Left lung (tissue), 4 donors: ENCODE measurements at regions not wholly inside any gene's neighbourhood (a gene's known extent, or its start where the extent isn't known, plus 50 kb on each side); places are given as distances from the start of the nearest gene placed in this dataset.

Experiments
- ATAC-seq: fragments of 200-7000 bp; cut with Tn5 transposase; one replicate; pipeline ENCODE4 v1.9.1; 2020; ENCODE audit warnings: moderate library complexity
- DNase-seq, 4 donors: peaks; one replicate each; pipeline ENCODE4 v3.0.0-alpha.2; 2013 to 2020
- H3K27ac ChIP-seq, 2 donors: fragments of 200-600 bp; sonication (generic) in 1 of 2; one replicate each; pipeline versions ENCODE4 v1.5.0 to v1.8.0; 2020 to 2021
- H3K27me3 ChIP-seq, 2 donors: fragments of 200-600 bp; sonication (generic) in 1 of 2; one replicate each; pipeline versions ENCODE4 v1.5.0 to v1.8.0; 2020 to 2021
- H3K36me3 ChIP-seq, 2 donors: fragments of 200-600 bp; sonication (generic) in 1 of 2; one replicate each; pipeline versions ENCODE4 v1.5.0 to v1.8.0; 2020 to 2021
- H3K4me1 ChIP-seq, 2 donors: fragments of 200-600 bp; one replicate each; pipeline ENCODE4 v1.8.0; 2021
- H3K4me3 ChIP-seq, 2 donors: fragments of 200-600 bp; sonication (generic) in 1 of 2; one replicate each; pipeline versions ENCODE4 v1.5.0 to v1.8.0; 2020 to 2021; ENCODE audit warnings: mild to moderate bottlenecking in 1 of 2
- H3K9me3 ChIP-seq, 2 donors: fragments of 200-600 bp; sonication (generic) in 1 of 2; one replicate each; pipeline versions ENCODE4 v1.5.0 to v1.8.0; 2020 to 2021
- CTCF ChIP-seq, 2 donors: fragments of 200-600 bp; sonication (generic) in 1 of 2; IDR thresholded peaks; one replicate each; pipeline versions ENCODE4 v1.5.0 to v1.8.0; 2021; ENCODE audit warnings: antibody characterized with exemption in 2 of 2
- intact Hi-C, 2 donors: fragments of 100-400 bp; cut with DNase I; formaldehyde crosslinking; loops; one replicate each; pipeline versions ENCODE4 v1.11.2 to v1.14.2; 2022
- donor health status: DM: no; HTN: yes; CAD: no.
- donor health status: DM: no; HTN: no; CAD: no.

GRCh38 chr17:22233382-22233781 is 541.1 kb downstream of the KCNJ18 start:
- TF ChIP-seq CTCF (IDR thresholded peaks at IDR 0.05), result no peak
- peaks cover 0 to 64% of the 10 kb centered on the region in 2 donors for H3K9me3 ChIP-seq
- no peaks in the 10 kb centered on the region for H3K36me3 ChIP-seq
- no peak overlapping the region for H3K4me3 ChIP-seq
- no peak overlapping the region for H3K27ac ChIP-seq
- no peaks in the 10 kb centered on the region for H3K27me3 ChIP-seq
- ATAC-seq, result no peak
- no peaks in the 10 kb centered on the region for H3K4me1 ChIP-seq
- no peak for DNase-seq
- intact Hi-C loops, result no loop called here

- ATAC-seq (no peak), DNase-seq (no peak)
- intact Hi-C loops, result no loop called here
- Histone ChIP-seq H3K9me3 (peaks cover 0 to 65% of the 10 kb centered on the region in 2 donors), H3K4me1 (no peaks in the 10 kb centered on the region), H3K27ac (no peak overlapping the region), H3K4me3 (no peak overlapping the region), H3K27me3 (no peaks in the 10 kb centered on the region), H3K36me3 (no peaks in the 10 kb centered on the region)
- TF ChIP-seq CTCF (IDR thresholded peaks at IDR 0.05), result no peak
Measured at GRCh38 chr17:22242472-22242871, 550.1 kb downstream of the KCNJ18 start.

GRCh38 chr17:22251498-22251897 is 559.2 kb downstream of the KCNJ18 start:
- ATAC-seq (no peak), DNase-seq (no peak)
- peaks cover 0 to 80% of the 10 kb centered on the region in 2 donors for H3K9me3 ChIP-seq
- intact Hi-C loops, result no loop called here
- H3K27ac ChIP-seq, result no peak overlapping the region
- TF ChIP-seq CTCF (IDR thresholded peaks at IDR 0.05), result no peak
- no peaks in the 10 kb centered on the region for H3K36me3 ChIP-seq
- no peaks in the 10 kb centered on the region for H3K4me1 ChIP-seq
- H3K27me3 ChIP-seq, result no peaks in the 10 kb centered on the region
- no peak overlapping the region for H3K4me3 ChIP-seq

- no peaks in the 10 kb centered on the region for H3K36me3 ChIP-seq
- intact Hi-C loops, result no loop called here
- H3K4me1 ChIP-seq, result no peaks in the 10 kb centered on the region
- no peak for TF ChIP-seq CTCF (IDR thresholded peaks at IDR 0.05)
- DNase-seq (no peak), ATAC-seq (no peak)
- H3K4me3 ChIP-seq, result no peak overlapping the region
- no peaks in the 10 kb centered on the region for H3K27me3 ChIP-seq
- H3K9me3 ChIP-seq, result peaks cover 0 to 78% of the 10 kb centered on the region in 2 donors
- H3K27ac ChIP-seq, result no peak overlapping the region
Measured at GRCh38 chr17:22253007-22253406, 560.7 kb downstream of the KCNJ18 start.

GRCh38 chr17:22265807-22266206 is 573.5 kb downstream of the KCNJ18 start:
- intact Hi-C loops, result no loop called here
- ATAC-seq (no peak), DNase-seq (no peak)
- H3K36me3 ChIP-seq, result no peaks in the 10 kb centered on the region
- no peak overlapping the region for H3K4me3 ChIP-seq
- no peak for TF ChIP-seq CTCF (IDR thresholded peaks at IDR 0.05)
- no peak overlapping the region for H3K27ac ChIP-seq
- H3K9me3 ChIP-seq, result peaks cover 0 to 76% of the 10 kb centered on the region in 2 donors
- no peaks in the 10 kb centered on the region for H3K4me1 ChIP-seq
- no peaks in the 10 kb centered on the region for H3K27me3 ChIP-seq
